Endodermal cell (in vitro differentiated cells): ENCODE measurements at regions not wholly inside any gene's neighbourhood (a gene's known extent, or its start where the extent isn't known, plus 50 kb on each side); places are given as distances from the start of the nearest gene placed in this dataset.

Experiments
- DNase-seq: peaks from one replicate; pipeline ENCODE4 v3.0.0-alpha.2; 2017
- H3K27ac ChIP-seq: 2 replicates; pipeline ENCODE4 v1.5.1; 2013; ENCODE audit warnings: mild to moderate bottlenecking, low read depth, low read length, moderate library complexity
- H3K27me3 ChIP-seq: 2 replicates; pipeline ENCODE4 v1.6.1; 2013; ENCODE audit warnings: mild to moderate bottlenecking, low read length, moderate library complexity; ENCODE audit not compliant: insufficient read depth, control insufficient read depth, poor library complexity, severe bottlenecking
- H3K36me3 ChIP-seq: 2 replicates; pipeline ENCODE4 v1.7.0; 2013; ENCODE audit warnings: mild to moderate bottlenecking, low read length, moderate library complexity; ENCODE audit not compliant: control insufficient read depth, insufficient read depth
- H3K4me1 ChIP-seq: one replicate; pipeline ENCODE4 v1.7.0; 2013; ENCODE audit warnings: low read length; ENCODE audit not compliant: control insufficient read depth, insufficient read depth
- H3K4me3 ChIP-seq: 2 replicates; pipeline ENCODE4 v1.5.1; 2013; ENCODE audit warnings: mild to moderate bottlenecking, low read length, moderate library complexity
- H3K9ac ChIP-seq: 2 replicates; pipeline ENCODE4 v1.6.1; 2013; ENCODE audit warnings: mild to moderate bottlenecking, low read length, moderate library complexity; ENCODE audit not compliant: poor library complexity, severe bottlenecking; ENCODE audit errors: extremely low read depth
- H3K9me3 ChIP-seq: 2 replicates; pipeline ENCODE4 v1.6.1; 2013; ENCODE audit warnings: mild to moderate bottlenecking, low read length, moderate library complexity; ENCODE audit not compliant: control insufficient read depth
- H3K27ac Mint-ChIP-seq: 2 replicates; pipeline ENCODE4 v1.8.0; 2020; ENCODE audit warnings: mixed read lengths
- H3K27me3 Mint-ChIP-seq: 2 replicates; pipeline ENCODE4 v1.8.0; 2021; ENCODE audit warnings: mild to moderate bottlenecking, mixed read lengths; ENCODE audit not compliant: insufficient read depth
- H3K36me3 Mint-ChIP-seq: 2 replicates; pipeline ENCODE4 v1.8.0; 2020; ENCODE audit warnings: low read depth, mixed read lengths
- H3K4me1 Mint-ChIP-seq: 2 replicates; pipeline ENCODE4 v1.8.0; 2020; ENCODE audit warnings: mixed read lengths
- H3K4me3 Mint-ChIP-seq: 2 replicates; pipeline ENCODE4 v1.8.0; 2020; ENCODE audit warnings: mild to moderate bottlenecking, moderate library complexity, mixed read lengths
- H3K9me3 Mint-ChIP-seq: 2 replicates; pipeline ENCODE4 v1.8.0; 2020; ENCODE audit warnings: mild to moderate bottlenecking, mixed read lengths
- CTCF ChIP-seq: fragments of 200-600 bp; sonication (generic); conservative IDR thresholded peaks from 2 replicates; pipeline ENCODE4 v1.5.0; 2021; ENCODE audit warnings: antibody characterized with exemption, mild to moderate bottlenecking
- WGBS, 2 experiments: methylation state at CpG; one replicate each; pipeline versions ENCODE4 v1.1.5 to v1.1.7; 2013; ENCODE audit warnings: missing lambda C conversion rate in 2 of 2, mixed read lengths in 1 of 2; ENCODE audit not compliant: insufficient coverage in 1 of 2, insufficient read length in 1 of 2; 5-methylcytosine and 5-hydroxymethylcytosine counted together

GRCh38 chr1:233452724-233453123, 125.2 kb downstream of the MAP3K21 start:
- no peak for TF ChIP-seq CTCF
- WGBS, 2 experiments: 80% methylated on average over 1 of the region's 1 CpG; no CpG with 5 or more reads in 1 of the 2 experiments

GRCh38 chr1:233453433-233454200, 126.1 kb downstream of the MAP3K21 start:
- Histone ChIP-seq H3K9me3 (peaks cover 41% of the 10 kb centered on the region), H3K9ac (no peak overlapping the region), H3K27ac (no peak overlapping the region), H3K36me3 (no peaks in the 10 kb centered on the region), H3K27me3 (no peaks in the 10 kb centered on the region), H3K4me1 (peaks cover 4% of the 10 kb centered on the region), H3K4me3 (no peak overlapping the region)
- no peak for TF ChIP-seq CTCF
- peaks cover 22% of the 10 kb centered on the region for H3K9me3 Mint-ChIP-seq
- no peak overlapping the region for H3K27ac Mint-ChIP-seq
- peaks cover 5% of the 10 kb centered on the region for H3K36me3 Mint-ChIP-seq
- no peaks in the 10 kb centered on the region for H3K27me3 Mint-ChIP-seq
- H3K4me3 Mint-ChIP-seq: no peak overlapping the region
- WGBS, 2 experiments: 87 to 91% methylated on average over 2 of the region's 2 CpGs
- DNase-seq: no peak
- peaks cover 13% of the 10 kb centered on the region for H3K4me1 Mint-ChIP-seq

More at GRCh38 chr1:233452724-233453123, 125.2 kb downstream of the MAP3K21 start:
- peaks cover 4% of the 10 kb centered on the region for H3K4me1 ChIP-seq
- DNase-seq: no peak
- peaks cover 41% of the 10 kb centered on the region for H3K9me3 ChIP-seq
- no peaks in the 10 kb centered on the region for H3K36me3 ChIP-seq
- no peak overlapping the region for H3K27ac ChIP-seq
- H3K4me3 ChIP-seq: peak overlapping the region; percentile 47
- no peak overlapping the region for H3K4me3 Mint-ChIP-seq
- H3K27me3 ChIP-seq: no peaks in the 10 kb centered on the region
- peaks cover 13% of the 10 kb centered on the region for H3K4me1 Mint-ChIP-seq
- H3K9me3 Mint-ChIP-seq: peaks cover 22% of the 10 kb centered on the region
- H3K27me3 Mint-ChIP-seq: no peaks in the 10 kb centered on the region
- H3K27ac Mint-ChIP-seq: no peak overlapping the region
- H3K9ac ChIP-seq: no peak overlapping the region
- H3K36me3 Mint-ChIP-seq: peaks cover 5% of the 10 kb centered on the region

GRCh38 chr1:233459470-233459945, 132.0 kb downstream of the MAP3K21 start:
- Mint-ChIP-seq H3K27me3 (no peaks in the 10 kb centered on the region), H3K9me3 (peaks cover 5% of the 10 kb centered on the region), H3K36me3 (no peaks in the 10 kb centered on the region), H3K27ac (peak overlapping the region; percentile 27), H3K4me3 (no peak overlapping the region), H3K4me1 (peaks cover 5% of the 10 kb centered on the region)
- Histone ChIP-seq H3K4me1 (no peaks in the 10 kb centered on the region), H3K36me3 (no peaks in the 10 kb centered on the region), H3K9ac (no peak overlapping the region), H3K27ac (no peak overlapping the region), H3K4me3 (no peak overlapping the region), H3K9me3 (peaks cover 16% of the 10 kb centered on the region), H3K27me3 (no peaks in the 10 kb centered on the region)
- TF ChIP-seq CTCF: no peak
- 85 to 100% methylated on average over 1 of the region's 1 CpG for WGBS, 2 experiments
- DNase-seq: no peak
